Ascending aorta (tissue), 2 donors: ENCODE measurements at regions not wholly inside any gene's neighbourhood (a gene's known extent, or its start where the extent isn't known, plus 50 kb on each side); places are given as distances from the start of the nearest gene placed in this dataset.
"Not testable (repeated sequence)": the region's sequence is repeated elsewhere in the genome, so short reads cannot be mapped to it uniquely, and the experiment has no call there.

ENCODE experiments used
- DNase-seq, 2 donors: peaks; one replicate each; pipeline ENCODE4 v3.0.0-alpha.2; 2019; ENCODE audit warnings: low spot score in 2 of 2
- H3K27ac ChIP-seq, 2 donors: fragments of 200-600 bp; sonication (generic); one replicate each; pipeline ENCODE4 v1.5.1; 2016 to 2017; ENCODE audit warnings: mild to moderate bottlenecking in 1 of 2
- H3K27me3 ChIP-seq: fragments of 200-600 bp; sonication (generic); one replicate; pipeline ENCODE4 v1.5.1; 2017
- H3K36me3 ChIP-seq, 2 donors: fragments of 200-600 bp; sonication (generic); one replicate each; pipeline ENCODE4 v1.5.1; 2016
- H3K4me1 ChIP-seq, 2 donors: fragments of 200-600 bp; sonication (generic); one replicate each; pipeline ENCODE4 v1.5.1; 2016 to 2017; ENCODE audit warnings: mild to moderate bottlenecking in 1 of 2
- H3K4me3 ChIP-seq, 2 donors: fragments of 200-600 bp; sonication (generic); one replicate each; pipeline ENCODE4 v1.5.1; 2016 to 2017; ENCODE audit warnings: mild to moderate bottlenecking in 1 of 2
- H3K9me3 ChIP-seq, 2 donors: fragments of 200-600 bp; sonication (generic); one replicate each; pipeline ENCODE4 v1.5.1; 2016
- intact Hi-C: fragments of 100-400 bp; cut with DNase I; formaldehyde crosslinking; loops from one replicate; pipeline ENCODE4 v1.15.1; 2023
- TF ChIP-seq, protein P1 (sequence below), 3 experiments: fragments of 200-600 bp in 2 of 3; fragments of 450-650 bp in 1 of 3; sonication (generic) in 2 of 3; IDR thresholded peaks; one replicate each; pipeline ENCODE4 v1.5.1; 2016 to 2019; ENCODE audit warnings: antibody characterized with exemption in 3 of 3, mild to moderate bottlenecking in 1 of 3, moderate library complexity in 1 of 3

GRCh38 chr17:69677130-69677529 lies 262.6 kb downstream of the MAP2K6 start:
- Histone ChIP-seq H3K27me3 (no peaks in the 10 kb centered on the region), H3K36me3 (no peaks in the 10 kb centered on the region), H3K27ac (no peak overlapping the region), H3K9me3 (no peaks in the 10 kb centered on the region), H3K4me1 (no peaks in the 10 kb centered on the region), H3K4me3 (no peak overlapping the region)
- intact Hi-C loops, result no loop called here
- DNase-seq, result no peak
- TF ChIP-seq, protein P1, sequence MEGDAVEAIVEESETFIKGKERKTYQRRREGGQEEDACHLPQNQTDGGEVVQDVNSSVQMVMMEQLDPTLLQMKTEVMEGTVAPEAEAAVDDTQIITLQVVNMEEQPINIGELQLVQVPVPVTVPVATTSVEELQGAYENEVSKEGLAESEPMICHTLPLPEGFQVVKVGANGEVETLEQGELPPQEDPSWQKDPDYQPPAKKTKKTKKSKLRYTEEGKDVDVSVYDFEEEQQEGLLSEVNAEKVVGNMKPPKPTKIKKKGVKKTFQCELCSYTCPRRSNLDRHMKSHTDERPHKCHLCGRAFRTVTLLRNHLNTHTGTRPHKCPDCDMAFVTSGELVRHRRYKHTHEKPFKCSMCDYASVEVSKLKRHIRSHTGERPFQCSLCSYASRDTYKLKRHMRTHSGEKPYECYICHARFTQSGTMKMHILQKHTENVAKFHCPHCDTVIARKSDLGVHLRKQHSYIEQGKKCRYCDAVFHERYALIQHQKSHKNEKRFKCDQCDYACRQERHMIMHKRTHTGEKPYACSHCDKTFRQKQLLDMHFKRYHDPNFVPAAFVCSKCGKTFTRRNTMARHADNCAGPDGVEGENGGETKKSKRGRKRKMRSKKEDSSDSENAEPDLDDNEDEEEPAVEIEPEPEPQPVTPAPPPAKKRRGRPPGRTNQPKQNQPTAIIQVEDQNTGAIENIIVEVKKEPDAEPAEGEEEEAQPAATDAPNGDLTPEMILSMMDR (IDR thresholded peaks at IDR 0.05), result no peak

- intact Hi-C loops, result no loop called here
- TF ChIP-seq, protein P1 (IDR thresholded peaks at IDR 0.05), result no peak
Measured at GRCh38 chr17:69678206-69678605, 263.7 kb downstream of the MAP2K6 start.

DNA sequence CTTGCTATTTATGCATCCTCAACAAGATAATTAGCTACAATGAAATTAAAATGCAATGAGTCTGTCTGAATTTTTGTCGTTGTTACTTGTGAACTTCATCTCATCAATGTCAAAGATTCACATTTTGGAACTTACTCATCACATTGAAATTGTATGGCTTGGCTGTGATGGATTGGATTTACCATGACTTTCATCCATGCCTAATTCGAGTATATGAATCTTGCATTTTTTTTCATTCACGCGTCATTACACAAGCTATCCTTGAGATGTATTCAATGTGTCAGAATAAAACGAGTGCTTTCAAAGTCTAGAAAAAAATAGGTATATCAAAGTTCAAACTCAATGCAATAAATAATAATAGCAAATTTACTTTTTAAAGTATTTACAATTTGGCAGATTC lies 265.3 kb downstream of the MAP2K6 start:
- no peaks in the 10 kb centered on the region for H3K27me3 ChIP-seq
- no peaks in the 10 kb centered on the region for H3K4me1 ChIP-seq
- no peak overlapping the region for H3K4me3 ChIP-seq
- intact Hi-C loops, result no loop called here
- DNase-seq, result no peak
- H3K27ac ChIP-seq, result no peak overlapping the region
- H3K36me3 ChIP-seq, result no peaks in the 10 kb centered on the region
- TF ChIP-seq, protein P1 (IDR thresholded peaks at IDR 0.05), result no peak
- H3K9me3 ChIP-seq, result no peaks in the 10 kb centered on the region

More at GRCh38 chr17:69678206-69678605, 263.7 kb downstream of the MAP2K6 start:
- Histone ChIP-seq H3K4me3 (no peak overlapping the region), H3K36me3 (no peaks in the 10 kb centered on the region), H3K27ac (no peak overlapping the region), H3K27me3 (no peaks in the 10 kb centered on the region), H3K4me1 (no peaks in the 10 kb centered on the region), H3K9me3 (no peaks in the 10 kb centered on the region)
- DNase-seq, result no peak

DNA sequence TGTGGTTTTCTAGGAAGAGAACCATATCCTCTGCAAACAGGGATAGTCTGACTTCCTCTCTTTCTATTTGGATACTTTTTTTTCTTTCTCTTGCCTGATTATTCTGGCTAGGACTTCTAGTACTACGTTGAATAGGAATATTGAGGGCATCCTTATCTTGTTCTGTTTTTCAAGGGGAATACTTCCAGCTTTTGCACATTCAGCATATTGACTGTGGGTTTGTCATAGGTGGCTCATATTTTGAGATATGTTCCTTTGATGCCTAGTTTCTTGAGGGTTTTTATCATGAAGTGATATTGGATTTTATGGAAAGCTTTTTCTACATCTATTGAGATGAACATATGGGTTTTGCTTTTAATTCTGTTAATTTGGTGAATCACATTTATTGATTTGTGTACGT lies 269.8 kb downstream of the MAP2K6 start:
- no peaks in the 10 kb centered on the region for H3K36me3 ChIP-seq
- TF ChIP-seq, protein P1 (IDR thresholded peaks at IDR 0.05), result no peak

DNA sequence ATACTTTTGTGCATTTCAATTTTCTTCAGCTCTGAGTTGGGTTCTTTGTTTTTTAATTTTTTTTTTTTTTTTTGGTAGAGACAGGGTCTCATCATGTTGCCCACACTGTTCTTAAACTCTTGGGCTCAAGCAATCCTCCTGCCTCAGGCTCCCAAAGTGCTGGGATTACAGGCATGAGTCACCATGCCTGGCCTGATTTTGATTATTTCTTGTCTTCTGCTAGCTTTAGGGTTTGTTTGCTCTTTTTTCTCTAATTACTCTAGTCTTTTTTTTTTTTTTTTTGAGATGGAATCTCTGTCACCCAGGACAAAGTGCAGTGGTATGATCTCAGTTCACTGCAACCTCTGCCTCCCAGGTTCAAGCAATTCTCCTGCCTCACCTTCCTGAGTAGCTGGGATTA lies 270.7 kb downstream of the MAP2K6 start:
- H3K36me3 ChIP-seq, intact Hi-C loops, DNase-seq, H3K4me3 ChIP-seq, H3K27ac ChIP-seq, H3K4me1 ChIP-seq, H3K27me3 ChIP-seq, H3K9me3 ChIP-seq: not testable (repeated sequence)

More for the DNA sequence above, 269.8 kb downstream of the MAP2K6 start:
- H3K27ac ChIP-seq, result no peak overlapping the region
- peaks cover 0 to 6% of the 10 kb centered on the region in 2 donors for H3K9me3 ChIP-seq
- no peak overlapping the region for H3K4me3 ChIP-seq
- DNase-seq, result no peak
- intact Hi-C loops, result no loop called here
- no peaks in the 10 kb centered on the region for H3K27me3 ChIP-seq
- H3K4me1 ChIP-seq, result no peaks in the 10 kb centered on the region

DNA sequence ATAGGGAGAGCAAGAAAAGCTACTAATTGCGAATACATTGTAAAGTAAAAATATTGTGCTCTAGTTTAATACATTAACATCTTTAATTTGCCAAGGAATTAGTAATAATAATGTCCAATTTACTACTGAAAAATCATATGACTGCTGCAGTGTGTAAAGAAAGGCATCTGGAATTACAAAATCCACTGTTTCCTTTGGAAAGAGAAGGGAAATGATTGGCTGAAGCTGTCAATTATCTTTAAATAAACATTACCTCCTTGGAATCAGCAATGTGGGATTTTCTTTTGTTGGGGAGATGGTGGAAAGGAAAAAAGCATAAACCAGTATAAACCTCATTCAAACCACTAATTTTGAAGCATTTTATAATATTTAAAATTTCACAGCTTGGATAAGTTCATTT lies 276.0 kb downstream of the MAP2K6 start:
- H3K27ac ChIP-seq, result no peak overlapping the region
- no peak overlapping the region for H3K4me3 ChIP-seq
- TF ChIP-seq, protein P1 (IDR thresholded peaks at IDR 0.05), result no peak
- DNase-seq, result no peak
- no peaks in the 10 kb centered on the region for H3K4me1 ChIP-seq
- no peaks in the 10 kb centered on the region for H3K36me3 ChIP-seq
- no peaks in the 10 kb centered on the region for H3K27me3 ChIP-seq
- H3K9me3 ChIP-seq, result peaks cover 0 to 8% of the 10 kb centered on the region in 2 donors
- intact Hi-C loops, result no loop called here
